Karpas-422 (cell line): ENCODE measurements at regions not wholly inside any gene's neighbourhood (a gene's known extent, or its start where the extent isn't known, plus 50 kb on each side); places are given as distances from the start of the nearest gene placed in this dataset. TPM values are rescaled to one million over a fixed set of nuclear protein-coding genes. Genes with fewer than 3 reads are reported as not detected.

Source experiments
- DNase-seq: peaks from one replicate; pipeline ENCODE4 v3.0.0-alpha.2; 2015
- H2AFZ ChIP-seq: fragments of 200-600 bp; sonication (generic); 2 replicates; pipeline ENCODE4 v1.6.1; 2014; ENCODE audit warnings: antibody characterized with exemption, low read length, mixed read lengths
- H3K27ac ChIP-seq: fragments of 200-600 bp; sonication (generic); 2 replicates; pipeline ENCODE4 v1.5.1; 2014; ENCODE audit warnings: mild to moderate bottlenecking, low read length, moderate library complexity
- H3K27me3 ChIP-seq: fragments of 200-600 bp; sonication (generic); 2 replicates; pipeline ENCODE4 v1.6.1; 2014; ENCODE audit warnings: low read length, mixed read lengths
- H3K36me3 ChIP-seq: fragments of 200-600 bp; sonication (generic); 2 replicates; pipeline ENCODE4 v1.6.1; 2014; ENCODE audit warnings: low read length, mixed read lengths; ENCODE audit not compliant: insufficient read depth
- H3K4me1 ChIP-seq: fragments of 200-600 bp; sonication (generic); 2 replicates; pipeline ENCODE4 v1.6.1; 2014; ENCODE audit warnings: mild to moderate bottlenecking, low read length, mixed read lengths
- H3K4me2 ChIP-seq: fragments of 200-600 bp; sonication (generic); 2 replicates; pipeline ENCODE4 v1.6.1; 2014; ENCODE audit warnings: low read length, low read depth, mild to moderate bottlenecking; ENCODE audit not compliant: poor library complexity, severe bottlenecking
- H3K4me3 ChIP-seq: fragments of 200-600 bp; sonication (generic); 2 replicates; pipeline ENCODE4 v1.5.1; 2014; ENCODE audit warnings: mild to moderate bottlenecking, antibody characterized with exemption, low read length, mixed read lengths
- H3K79me2 ChIP-seq: fragments of 200-600 bp; sonication (generic); 2 replicates; pipeline ENCODE4 v1.6.1; 2014; ENCODE audit warnings: mild to moderate bottlenecking, low read length, mixed read lengths
- H3K9ac ChIP-seq: fragments of 200-600 bp; sonication (generic); 2 replicates; pipeline ENCODE4 v1.6.0; 2014; ENCODE audit warnings: low read length
- H3K9me2 ChIP-seq: fragments of 200-600 bp; sonication (generic), shearing (Covaris generic); replicated peaks from 2 replicates; pipeline ENCODE4 v1.6.0; 2014; ENCODE audit warnings: mild to moderate bottlenecking, low read length, moderate library complexity; ENCODE audit not compliant: insufficient read depth
- H3K9me3 ChIP-seq: fragments of 300-700, 200-600 bp; sonication (generic); 2 replicates; pipeline ENCODE4 v1.6.1; 2014; ENCODE audit warnings: low read length, mixed read lengths
- H4K20me1 ChIP-seq: fragments of 200-600 bp; sonication (generic); 2 replicates; pipeline ENCODE4 v1.6.1; 2014; ENCODE audit warnings: mild to moderate bottlenecking, antibody characterized with exemption, low read length, low read depth; ENCODE audit not compliant: insufficient read depth
- small RNA-seq: library from RNA; depleted of rRNA; stranded (forward); fragments of <200 nt; gene quantifications from one replicate; pipeline ENCODE3, GENCODE V24; 2014

GRCh38 chr10:123608047-123608446 lies 58.1 kb upstream of the GPR26 start:
- no peak overlapping the region for H3K9ac ChIP-seq
- H3K9me3 ChIP-seq = no peaks in the 10 kb centered on the region
- no peak for DNase-seq
- no peak overlapping the region for H3K4me3 ChIP-seq
- H3K36me3 ChIP-seq = no peaks in the 10 kb centered on the region
- no peak overlapping the region for H3K4me2 ChIP-seq
- no peaks in the 10 kb centered on the region for H4K20me1 ChIP-seq
- H3K27me3 ChIP-seq = no peaks in the 10 kb centered on the region
- no peaks in the 10 kb centered on the region for H3K79me2 ChIP-seq
- H3K27ac ChIP-seq = no peak overlapping the region
- no peak overlapping the region for H2AFZ ChIP-seq
- no peaks in the 10 kb centered on the region for H3K9me2 ChIP-seq
- H3K4me1 ChIP-seq = no peaks in the 10 kb centered on the region

- no peak overlapping the region for H3K4me2 ChIP-seq
- no peak overlapping the region for H2AFZ ChIP-seq
- no peaks in the 10 kb centered on the region for H3K9me2 ChIP-seq
- DNase-seq = no peak
- no peak overlapping the region for H3K27ac ChIP-seq
- no peaks in the 10 kb centered on the region for H3K4me1 ChIP-seq
- H3K36me3 ChIP-seq = no peaks in the 10 kb centered on the region
- H3K4me3 ChIP-seq = no peak overlapping the region
- H3K9me3 ChIP-seq = no peaks in the 10 kb centered on the region
- H4K20me1 ChIP-seq = no peaks in the 10 kb centered on the region
- no peaks in the 10 kb centered on the region for H3K79me2 ChIP-seq
- H3K9ac ChIP-seq = no peak overlapping the region
- H3K27me3 ChIP-seq = no peaks in the 10 kb centered on the region
Observed at GRCh38 chr10:123611243-123611642, 54.9 kb upstream of the GPR26 start.

DNA sequence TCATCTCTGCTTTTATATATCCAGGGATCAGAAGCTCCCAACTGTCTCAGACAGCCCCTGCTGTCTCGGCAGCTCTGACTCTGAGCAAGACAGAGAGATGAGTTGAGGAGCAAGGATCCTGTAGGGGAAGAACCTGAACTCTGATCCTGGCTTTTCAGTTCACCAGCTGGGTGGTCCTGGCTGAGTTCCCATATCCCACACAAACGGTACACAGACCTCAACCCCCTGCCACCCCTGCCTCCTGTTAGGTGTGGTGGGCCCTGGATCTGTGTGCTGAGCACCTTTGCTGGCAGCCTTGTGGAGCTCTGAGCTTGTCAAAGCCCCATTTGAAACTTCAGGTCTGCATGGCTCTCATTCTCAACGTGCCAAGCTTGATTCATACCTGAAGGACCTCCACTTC lies 54.3 kb upstream of the GPR26 start:
- no peak overlapping the region for H2AFZ ChIP-seq
- H4K20me1 ChIP-seq = no peaks in the 10 kb centered on the region
- H3K27ac ChIP-seq = no peak overlapping the region
- DNase-seq = no peak
- H3K9me3 ChIP-seq = no peaks in the 10 kb centered on the region
- H3K9me2 ChIP-seq = no peaks in the 10 kb centered on the region
- H3K27me3 ChIP-seq = no peaks in the 10 kb centered on the region
- no peaks in the 10 kb centered on the region for H3K4me1 ChIP-seq
- no peaks in the 10 kb centered on the region for H3K79me2 ChIP-seq
- H3K36me3 ChIP-seq = no peaks in the 10 kb centered on the region
- H3K4me2 ChIP-seq = no peak overlapping the region
- no peak overlapping the region for H3K4me3 ChIP-seq
- H3K9ac ChIP-seq = no peak overlapping the region

- no peak overlapping the region for H3K4me2 ChIP-seq
- H3K27ac ChIP-seq = no peak overlapping the region
- no peak for DNase-seq
- no peaks in the 10 kb centered on the region for H3K9me3 ChIP-seq
- H3K4me3 ChIP-seq = no peak overlapping the region
- H3K79me2 ChIP-seq = no peaks in the 10 kb centered on the region
- H3K9ac ChIP-seq = no peak overlapping the region
- no peak overlapping the region for H2AFZ ChIP-seq
- H3K27me3 ChIP-seq = no peaks in the 10 kb centered on the region
- no peaks in the 10 kb centered on the region for H3K9me2 ChIP-seq
- no peaks in the 10 kb centered on the region for H3K36me3 ChIP-seq
- H3K4me1 ChIP-seq = no peaks in the 10 kb centered on the region
- H4K20me1 ChIP-seq = no peaks in the 10 kb centered on the region
Observed at GRCh38 chr10:123613346-123613850, 52.8 kb upstream of the GPR26 start.

GRCh38 chr10:123614888-123615287 lies 51.3 kb upstream of the GPR26 start:
- H3K27me3 ChIP-seq = no peaks in the 10 kb centered on the region
- H3K4me3 ChIP-seq = no peak overlapping the region
- H2AFZ ChIP-seq = no peak overlapping the region
- no peaks in the 10 kb centered on the region for H3K79me2 ChIP-seq
- H3K9me3 ChIP-seq = no peaks in the 10 kb centered on the region
- no peaks in the 10 kb centered on the region for H3K4me1 ChIP-seq
- H3K36me3 ChIP-seq = no peaks in the 10 kb centered on the region
- DNase-seq = peak; percentile 61
- no peak overlapping the region for H3K4me2 ChIP-seq
- H3K9me2 ChIP-seq = no peaks in the 10 kb centered on the region
- H3K27ac ChIP-seq = no peak overlapping the region
- H3K9ac ChIP-seq = no peak overlapping the region
- no peaks in the 10 kb centered on the region for H4K20me1 ChIP-seq

Small RNAs in the stretch of these regions (small RNA-seq; reads per million reads assigned to genes)
- gene AL160290.3 = not detected
